ENCODE measurements at regions not wholly inside any gene's neighbourhood (a gene's known extent, or its start where the extent isn't known, plus 50 kb on each side); places are given as distances from the start of the nearest gene placed in this dataset.
"Not testable (repeated sequence)": the region's sequence is repeated elsewhere in the genome, so short reads cannot be mapped to it uniquely, and the experiment has no call there.

DNA sequence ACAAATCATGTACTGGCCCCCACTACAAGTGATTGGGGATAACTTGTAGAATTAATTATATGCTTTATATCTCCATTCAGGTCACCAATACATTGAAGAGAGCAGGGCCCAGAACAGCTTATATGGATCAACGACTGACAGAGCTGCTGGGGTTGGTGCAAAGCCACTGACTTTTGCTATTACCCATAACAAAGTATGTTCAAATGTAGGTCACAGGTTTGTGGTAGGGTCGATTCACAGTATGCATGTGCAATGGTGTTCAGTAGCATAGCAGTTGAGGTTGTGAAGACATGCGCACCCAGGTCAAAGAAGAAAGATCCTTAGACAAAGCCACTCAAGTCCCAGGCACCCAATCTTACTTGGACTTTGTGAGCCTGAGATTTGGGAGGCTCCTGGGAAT, 110.6 kb downstream of the NBPF8 start:
- TF ChIP-seq, protein P1, sequence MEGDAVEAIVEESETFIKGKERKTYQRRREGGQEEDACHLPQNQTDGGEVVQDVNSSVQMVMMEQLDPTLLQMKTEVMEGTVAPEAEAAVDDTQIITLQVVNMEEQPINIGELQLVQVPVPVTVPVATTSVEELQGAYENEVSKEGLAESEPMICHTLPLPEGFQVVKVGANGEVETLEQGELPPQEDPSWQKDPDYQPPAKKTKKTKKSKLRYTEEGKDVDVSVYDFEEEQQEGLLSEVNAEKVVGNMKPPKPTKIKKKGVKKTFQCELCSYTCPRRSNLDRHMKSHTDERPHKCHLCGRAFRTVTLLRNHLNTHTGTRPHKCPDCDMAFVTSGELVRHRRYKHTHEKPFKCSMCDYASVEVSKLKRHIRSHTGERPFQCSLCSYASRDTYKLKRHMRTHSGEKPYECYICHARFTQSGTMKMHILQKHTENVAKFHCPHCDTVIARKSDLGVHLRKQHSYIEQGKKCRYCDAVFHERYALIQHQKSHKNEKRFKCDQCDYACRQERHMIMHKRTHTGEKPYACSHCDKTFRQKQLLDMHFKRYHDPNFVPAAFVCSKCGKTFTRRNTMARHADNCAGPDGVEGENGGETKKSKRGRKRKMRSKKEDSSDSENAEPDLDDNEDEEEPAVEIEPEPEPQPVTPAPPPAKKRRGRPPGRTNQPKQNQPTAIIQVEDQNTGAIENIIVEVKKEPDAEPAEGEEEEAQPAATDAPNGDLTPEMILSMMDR (conservative IDR thresholded peaks at IDR 0.05; ENCODE audit: low read depth, low read length): not testable (repeated sequence)
- TF ChIP-seq EZH2 (IDR thresholded peaks at IDR 0.05; ENCODE audit: low read length, unreplicated experiment); EZH2phosphoT487 (IDR thresholded peaks at IDR 0.05; ENCODE audit: borderline replicate concordance, low read length): not testable (repeated sequence)
